IMR-90 (cell line): ENCODE measurements at regions not wholly inside any gene's neighbourhood (a gene's known extent, or its start where the extent isn't known, plus 50 kb on each side); places are given as distances from the start of the nearest gene placed in this dataset.

Source experiments
- BHLHE40 ChIP-seq: fragments of 150-350 bp; IDR thresholded peaks from 2 replicates; pipeline ENCODE4 v1.6.1; 2016; ENCODE audit warnings: mild to moderate bottlenecking, low read depth, low read length
- CEBPB ChIP-seq: IDR thresholded peaks from 2 replicates; pipeline ENCODE4 v1.6.1; 2012; ENCODE audit warnings: low read depth, low read length, improper control_type of control experiment
- MAFK ChIP-seq: IDR thresholded peaks from 2 replicates; pipeline ENCODE4 v1.6.1; 2012; ENCODE audit warnings: low read depth, low read length, improper control_type of control experiment
- NFE2L2 ChIP-seq: fragments of 150-350 bp; IDR thresholded peaks from 2 replicates; pipeline ENCODE4 v1.6.1; 2016; ENCODE audit warnings: low read depth, mild to moderate bottlenecking, low read length
- POLR2A ChIP-seq: IDR thresholded peaks from 2 replicates; pipeline ENCODE4 v1.6.1; 2012; ENCODE audit warnings: mild to moderate bottlenecking, low read depth, low read length
- RAD21 ChIP-seq: IDR thresholded peaks from 2 replicates; pipeline ENCODE4 v1.6.1; 2012; ENCODE audit warnings: low read length, improper control_type of control experiment
- RFX5 ChIP-seq: IDR thresholded peaks from 2 replicates; pipeline ENCODE4 v1.8.0; 2012; ENCODE audit warnings: low read depth, mild to moderate bottlenecking, low read length, moderate library complexity
- SMC3 ChIP-seq: fragments of 150-350 bp; IDR thresholded peaks from 2 replicates; pipeline ENCODE4 v1.6.1; 2016; ENCODE audit warnings: low read depth, mild to moderate bottlenecking, antibody characterized with exemption, low read length, moderate library complexity
- TF ChIP-seq, protein P1 (sequence below): conservative IDR thresholded peaks from 2 replicates; pipeline ENCODE4 v1.5.1; 2012; ENCODE audit warnings: mild to moderate bottlenecking, low read depth, low read length, improper control_type of control experiment

DNA sequence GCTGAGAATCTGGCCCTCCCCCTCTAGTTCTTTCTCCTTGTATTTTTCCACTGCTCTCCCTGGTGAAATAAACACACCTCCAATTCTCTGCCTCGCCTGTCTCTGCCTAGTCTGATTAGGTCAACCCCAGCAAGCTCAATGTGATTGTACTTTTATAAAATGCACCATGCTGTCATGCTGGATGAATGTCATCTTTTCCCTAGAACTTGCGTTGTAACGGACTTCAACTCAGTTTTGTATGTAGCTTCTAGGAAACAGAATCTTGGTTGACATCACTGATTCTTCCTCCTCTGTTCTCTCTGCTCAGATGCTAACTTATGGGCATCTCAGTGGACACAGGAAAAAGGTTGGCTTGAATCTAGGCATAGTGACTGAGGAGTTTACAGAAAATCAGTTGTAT lies 261.9 kb upstream of the ISX start:
- TF ChIP-seq SMC3 (no peak), RAD21 (no peak), POLR2A (no peak), CEBPB (no peak), BHLHE40 (no peak), NFE2L2 (no peak), MAFK (no peak), RFX5 (no peak)
- TF ChIP-seq, protein P1, sequence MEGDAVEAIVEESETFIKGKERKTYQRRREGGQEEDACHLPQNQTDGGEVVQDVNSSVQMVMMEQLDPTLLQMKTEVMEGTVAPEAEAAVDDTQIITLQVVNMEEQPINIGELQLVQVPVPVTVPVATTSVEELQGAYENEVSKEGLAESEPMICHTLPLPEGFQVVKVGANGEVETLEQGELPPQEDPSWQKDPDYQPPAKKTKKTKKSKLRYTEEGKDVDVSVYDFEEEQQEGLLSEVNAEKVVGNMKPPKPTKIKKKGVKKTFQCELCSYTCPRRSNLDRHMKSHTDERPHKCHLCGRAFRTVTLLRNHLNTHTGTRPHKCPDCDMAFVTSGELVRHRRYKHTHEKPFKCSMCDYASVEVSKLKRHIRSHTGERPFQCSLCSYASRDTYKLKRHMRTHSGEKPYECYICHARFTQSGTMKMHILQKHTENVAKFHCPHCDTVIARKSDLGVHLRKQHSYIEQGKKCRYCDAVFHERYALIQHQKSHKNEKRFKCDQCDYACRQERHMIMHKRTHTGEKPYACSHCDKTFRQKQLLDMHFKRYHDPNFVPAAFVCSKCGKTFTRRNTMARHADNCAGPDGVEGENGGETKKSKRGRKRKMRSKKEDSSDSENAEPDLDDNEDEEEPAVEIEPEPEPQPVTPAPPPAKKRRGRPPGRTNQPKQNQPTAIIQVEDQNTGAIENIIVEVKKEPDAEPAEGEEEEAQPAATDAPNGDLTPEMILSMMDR, result no peak
